ENCODE measurements at regions not wholly inside any gene's neighbourhood (a gene's known extent, or its start where the extent isn't known, plus 50 kb on each side); places are given as distances from the start of the nearest gene placed in this dataset.

DNA sequence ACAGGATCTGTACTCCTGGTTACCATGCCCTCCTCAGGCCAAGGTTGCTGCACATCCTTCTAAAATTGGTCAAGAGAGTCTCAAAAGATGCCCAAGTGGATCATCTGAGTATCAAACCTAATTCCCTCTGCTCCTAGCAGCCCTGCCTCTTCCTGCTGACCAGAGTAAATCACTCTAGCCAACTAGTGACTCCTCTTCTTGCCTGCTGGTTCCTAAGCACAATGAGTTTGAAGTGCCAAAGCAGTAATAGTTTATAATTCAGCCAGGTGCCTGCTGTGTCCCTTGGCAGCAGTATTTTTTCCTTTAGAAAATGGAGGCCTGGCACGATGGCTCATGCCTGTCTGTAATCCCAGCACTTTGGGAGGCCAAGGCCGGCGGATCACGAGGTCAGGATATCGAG, 137.9 kb upstream of the CAMK1G start:
- TF ChIP-seq TEAD4 (IDR thresholded peaks at IDR 0.05) (no peak), EGR1 (IDR thresholded peaks at IDR 0.05) (no peak), USF1 (IDR thresholded peaks at IDR 0.05) (no peak), REST (IDR thresholded peaks at IDR 0.05; ENCODE audit: low read depth) (no peak), YY1 (IDR thresholded peaks at IDR 0.05; ENCODE audit: low read depth) (no peak), CEBPB (IDR thresholded peaks at IDR 0.05) (no peak), TCF12 (IDR thresholded peaks at IDR 0.05; ENCODE audit: low read depth) (no peak), RAD21 (IDR thresholded peaks at IDR 0.05; ENCODE audit: low read depth) (no peak), FOXM1 (IDR thresholded peaks at IDR 0.05; ENCODE audit: borderline replicate concordance, low read depth) (no peak), NFIC (IDR thresholded peaks at IDR 0.05) (no peak), EP300 (IDR thresholded peaks at IDR 0.05; ENCODE audit: borderline replicate concordance) (no peak), ZBTB7A (IDR thresholded peaks at IDR 0.05; ENCODE audit: low read depth) (no peak), TAF1 (IDR thresholded peaks at IDR 0.05; ENCODE audit: low read depth) (no peak), CREB1 (IDR thresholded peaks at IDR 0.05; ENCODE audit: low read depth) (no peak)
- TF ChIP-seq, protein P1, sequence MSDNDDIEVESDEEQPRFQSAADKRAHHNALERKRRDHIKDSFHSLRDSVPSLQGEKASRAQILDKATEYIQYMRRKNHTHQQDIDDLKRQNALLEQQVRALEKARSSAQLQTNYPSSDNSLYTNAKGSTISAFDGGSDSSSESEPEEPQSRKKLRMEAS (IDR thresholded peaks at IDR 0.05), result no peak

DNA sequence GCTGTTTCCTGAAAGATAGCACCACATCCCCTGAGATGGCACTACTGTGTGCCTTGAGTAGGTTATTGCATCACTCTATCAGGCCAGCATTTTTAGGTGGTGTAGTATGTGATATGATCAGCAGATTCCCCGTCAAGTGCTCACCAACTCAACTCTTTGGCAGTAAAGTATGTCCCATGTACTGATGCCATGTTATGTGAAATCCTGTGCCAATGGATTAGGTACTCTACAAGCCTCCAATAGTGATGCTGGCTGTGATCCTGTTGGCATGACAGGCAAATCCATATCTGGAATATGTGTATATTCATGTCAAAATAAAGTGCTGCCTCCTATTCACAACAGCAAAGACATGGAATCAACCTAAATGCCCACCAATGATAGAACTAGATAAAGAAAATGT, 137.2 kb upstream of the CAMK1G start:
- TF ChIP-seq FOXM1 (IDR thresholded peaks at IDR 0.05; ENCODE audit: borderline replicate concordance, low read depth) (no peak), CEBPB (IDR thresholded peaks at IDR 0.05) (no peak), NFIC (IDR thresholded peaks at IDR 0.05) (no peak), EP300 (IDR thresholded peaks at IDR 0.05; ENCODE audit: borderline replicate concordance) (no peak), EGR1 (IDR thresholded peaks at IDR 0.05) (no peak), TEAD4 (IDR thresholded peaks at IDR 0.05) (no peak), ZBTB7A (IDR thresholded peaks at IDR 0.05; ENCODE audit: low read depth) (no peak), TCF12 (IDR thresholded peaks at IDR 0.05; ENCODE audit: low read depth) (no peak), CREB1 (IDR thresholded peaks at IDR 0.05; ENCODE audit: low read depth) (no peak), YY1 (IDR thresholded peaks at IDR 0.05; ENCODE audit: low read depth) (no peak), TAF1 (IDR thresholded peaks at IDR 0.05; ENCODE audit: low read depth) (no peak), RAD21 (IDR thresholded peaks at IDR 0.05; ENCODE audit: low read depth) (no peak), USF1 (IDR thresholded peaks at IDR 0.05) (no peak), REST (IDR thresholded peaks at IDR 0.05; ENCODE audit: low read depth) (no peak)
- TF ChIP-seq, protein P1 (IDR thresholded peaks at IDR 0.05), result no peak

GRCh38 chr1:209454340-209454994, 129.0 kb upstream of the CAMK1G start:
- no peak for TF ChIP-seq YY1 (IDR thresholded peaks at IDR 0.05; ENCODE audit: low read depth)
- TF ChIP-seq REST (IDR thresholded peaks at IDR 0.05; ENCODE audit: low read depth), result no peak
- no peak for TF ChIP-seq CREB1 (IDR thresholded peaks at IDR 0.05; ENCODE audit: low read depth)

GRCh38 chr1:209455145-209455544, 128.4 kb upstream of the CAMK1G start:
- no peak for TF ChIP-seq CEBPB (IDR thresholded peaks at IDR 0.05)
- no peak for TF ChIP-seq RAD21 (IDR thresholded peaks at IDR 0.05; ENCODE audit: low read depth)
- no peak for TF ChIP-seq CREB1 (IDR thresholded peaks at IDR 0.05; ENCODE audit: low read depth)
- no peak for TF ChIP-seq USF1 (IDR thresholded peaks at IDR 0.05)
- no peak for TF ChIP-seq TEAD4 (IDR thresholded peaks at IDR 0.05)
- TF ChIP-seq TCF12 (IDR thresholded peaks at IDR 0.05; ENCODE audit: low read depth), result no peak
- no peak for TF ChIP-seq ZBTB7A (IDR thresholded peaks at IDR 0.05; ENCODE audit: low read depth)
- TF ChIP-seq EP300 (IDR thresholded peaks at IDR 0.05; ENCODE audit: borderline replicate concordance), result no peak
- TF ChIP-seq YY1 (IDR thresholded peaks at IDR 0.05; ENCODE audit: low read depth), result no peak
- TF ChIP-seq, protein P1 (IDR thresholded peaks at IDR 0.05), result no peak
- TF ChIP-seq TAF1 (IDR thresholded peaks at IDR 0.05; ENCODE audit: low read depth), result no peak
- no peak for TF ChIP-seq NFIC (IDR thresholded peaks at IDR 0.05)

All from Ishikawa (cell line).